K562 (cell line): ENCODE measurements at regions not wholly inside any gene's neighbourhood (a gene's known extent, or its start where the extent isn't known, plus 50 kb on each side); places are given as distances from the start of the nearest gene placed in this dataset.

Source experiments
- ATAC-seq: fragments of 200-7000 bp; cut with Tn5 transposase; 3 replicates; pipeline ENCODE4 v1.9.1; 2020; ENCODE audit warnings: moderate library complexity
- BruUV-seq: library from RNA; stranded (reverse); fragments of 400-500 nt; replicated peaks from 2 replicates; lab custom pipeline; 2021; lab: Mats Ljungman, UMichigan
- CTCF ChIA-PET: fragments of 300-600 bp; formaldehyde crosslinking; extraction: SDS; loops from one replicate; lab custom pipeline; 2021; ENCODE audit warnings: low intra/inter-chr PET ratio; lab: Yijun Ruan, JAX
- POLR2A ChIA-PET: fragments of 300-600, 350-650 bp; sonication (Branson Sonifier 250); formaldehyde crosslinking; extraction: SDS; loops from one replicate; lab custom pipeline; 2021; ENCODE audit warnings: antibody characterized with exemption, inconsistent platforms; lab: Yijun Ruan, JAX
- DNase-seq, 4 experiments: peaks; one replicate each; pipeline versions ENCODE4 v3.0.0 to v3.0.0-alpha.2; 2011 to 2018; ENCODE audit warnings: low spot score in 3 of 4, mixed read lengths in 3 of 4; ENCODE audit errors: extremely low read depth in 1 of 4
- FAIRE-seq: peaks from 2 replicates; lab custom pipeline; 2011; peaks lifted over from hg19 to GRCh38; lab: Jason Lieb, UNC
- H2AFZ ChIP-seq: 2 replicates; pipeline ENCODE4 v1.6.0; 2011; ENCODE audit warnings: low read depth, low read length, control low read depth, inconsistent platforms
- H3K27ac ChIP-seq: fragments of 200-600 bp; 3 replicates; pipeline ENCODE4 v1.8.0; 2011; ENCODE audit warnings: low read depth, mild to moderate bottlenecking, control low read depth, inconsistent platforms, low read length, moderate library complexity, mixed read lengths; ENCODE audit errors: extremely low read depth
- H3K27me3 ChIP-seq, 2 experiments: fragments of 300-600 bp in 1 of 2; 2 replicates in 1 of 2; 3 replicates in 1 of 2; pipeline versions ENCODE4 v1.6.0 to v1.8.0; 2011; ENCODE audit warnings: inconsistent platforms in 2 of 2, low read length in 2 of 2, mild to moderate bottlenecking in 1 of 2, mixed read lengths in 1 of 2, moderate library complexity in 1 of 2; ENCODE audit not compliant: control insufficient read depth in 2 of 2, insufficient read depth in 2 of 2
- H3K36me3 ChIP-seq: fragments of 300-600 bp; 3 replicates; pipeline ENCODE4 v1.8.0; 2011; ENCODE audit warnings: mild to moderate bottlenecking, low read length, inconsistent platforms; ENCODE audit not compliant: control insufficient read depth, insufficient read depth
- H3K4me1 ChIP-seq, 2 experiments: fragments of 200-600 bp in 1 of 2; replicated peaks in 1 of 2; 2 replicates in 1 of 2; 3 replicates in 1 of 2; pipeline versions ENCODE4 v1.5.1 to v1.8.0; 2011; ENCODE audit warnings: inconsistent platforms in 2 of 2, low read length in 2 of 2, mild to moderate bottlenecking in 1 of 2, mixed read lengths in 1 of 2, moderate library complexity in 1 of 2; ENCODE audit not compliant: control insufficient read depth in 2 of 2, insufficient read depth in 2 of 2
- H3K4me2 ChIP-seq: 2 replicates; pipeline ENCODE4 v1.6.1; 2011; ENCODE audit warnings: low read length, control low read depth, inconsistent platforms, mixed read lengths; ENCODE audit not compliant: insufficient read depth
- H3K4me3 ChIP-seq: fragments of 200-600 bp; sonication (generic), shearing (Covaris generic); 2 replicates; pipeline ENCODE4 v1.5.1; 2016; ENCODE audit warnings: control low read depth, inconsistent platforms
- H3K79me2 ChIP-seq: fragments of 200-600 bp; 3 replicates; pipeline ENCODE4 v1.8.0; 2011; ENCODE audit warnings: low read length, inconsistent platforms; ENCODE audit not compliant: control insufficient read depth, insufficient read depth
- H3K9ac ChIP-seq, 2 experiments: 2 replicates each; pipeline versions ENCODE4 v1.6.0 to v1.6.1; 2011; ENCODE audit warnings: low read depth in 2 of 2, low read length in 2 of 2, control low read depth in 1 of 2, inconsistent platforms in 1 of 2, mild to moderate bottlenecking in 1 of 2, mixed read lengths in 1 of 2; ENCODE audit not compliant: insufficient read depth in 1 of 2
- H3K9me1 ChIP-seq: one replicate; pipeline ENCODE4 v1.6.0; 2011; ENCODE audit warnings: inconsistent platforms, mild to moderate bottlenecking, low read length, moderate library complexity; ENCODE audit not compliant: control insufficient read depth, insufficient read depth
- H3K9me3 ChIP-seq: replicated peaks from 2 replicates; pipeline ENCODE4 v1.5.1; 2011; ENCODE audit warnings: low read depth, low read length, inconsistent platforms; ENCODE audit not compliant: control insufficient read depth, insufficient read depth
- H4K20me1 ChIP-seq: replicated peaks from 2 replicates; pipeline ENCODE4 v1.6.1; 2011; ENCODE audit warnings: low read length, inconsistent platforms, mixed read lengths; ENCODE audit not compliant: control insufficient read depth, insufficient read depth
- BHLHE40 ChIP-seq: IDR thresholded peaks from 2 replicates; pipeline ENCODE4 v1.6.1; 2011; ENCODE audit warnings: low read length, improper control_type of control experiment
- CHD1 ChIP-seq: fragments of 200-600 bp; sonication (generic); IDR thresholded peaks from one replicate; pipeline ENCODE4 v1.6.1; 2012; ENCODE audit warnings: mild to moderate bottlenecking, moderate library complexity, low read length, inconsistent platforms
- IFI16 ChIP-seq: fragments of 250-450 bp; sonication (Bioruptor Pico); IDR thresholded peaks from 2 replicates; pipeline ENCODE4 v2.1.2; 2022; ENCODE audit warnings: mild to moderate bottlenecking, inconsistent platforms
- PRPF4 ChIP-seq: fragments of 200-400 bp; formaldehyde crosslinking; IDR thresholded peaks from one replicate; pipeline ENCODE4 v1.6.1; 2017; ENCODE audit warnings: low read length, low read depth, mild to moderate bottlenecking; ENCODE audit not compliant: insufficient read depth, poor library complexity, severe bottlenecking
- SMARCA4 ChIP-seq: fragments of 450-650 bp; IDR thresholded peaks from 2 replicates; pipeline ENCODE4 v1.6.1; 2016
- TRIM24 ChIP-seq, 2 experiments: fragments of 450-650 bp; IDR thresholded peaks; 2 replicates each; pipeline ENCODE4 v1.6.1; 2016
- ZNF184 ChIP-seq: sonication (generic); formaldehyde crosslinking; IDR thresholded peaks from 2 replicates; pipeline ENCODE4 v1.5.0; 2020; ENCODE audit warnings: missing genetic modification reagents
- ZNF318 ChIP-seq, 2 experiments: fragments of 450-650 bp; IDR thresholded peaks; 2 replicates each; pipeline ENCODE4 v1.6.1; 2016; ENCODE audit warnings: mild to moderate bottlenecking in 2 of 2, borderline replicate concordance in 1 of 2, low read depth in 1 of 2, moderate library complexity in 1 of 2
- ZNF644 ChIP-seq: fragments of 200-800 bp; sonication (Bioruptor generic); IDR thresholded peaks from 2 replicates; pipeline ENCODE4 v1.6.1; 2016; ENCODE audit warnings: low read depth, missing genetic modification characterization, missing compliant biosample characterization
- WGBS: fragments of 100-300 bp; shearing (Covaris generic); methylation state at CpG from one replicate; pipeline ENCODE4 v1.1.6; 2016; ENCODE audit warnings: low coverage, mixed read lengths; ENCODE audit not compliant: insufficient coverage; ENCODE audit errors: missing lambda C conversion rate; 5-methylcytosine and 5-hydroxymethylcytosine counted together
- in situ Hi-C: fragments of 300-500 bp; cut with MboI; formaldehyde crosslinking; loops from 4 replicates; pipeline ENCODE4 v1.15.0; 2018; ENCODE audit warnings: inconsistent platforms, mixed read lengths
- intact Hi-C: fragments of 100-400 bp; cut with micrococcal nuclease; formaldehyde crosslinking; loops from 2 replicates; pipeline ENCODE4 v1.14.2; 2022

GRCh38 chr2:104502901-104503300, 351.0 kb upstream of the POU3F3 start:
- BruUV-seq: no TSS peak
- no peaks in the 10 kb centered on the region for H3K27me3 ChIP-seq
- no peak overlapping the region for H3K4me3 ChIP-seq
- ATAC-seq (no peak), DNase-seq (no peak), FAIRE-seq (no peak)
- no peaks in the 10 kb centered on the region for H3K9me3 ChIP-seq
- TF ChIP-seq CHD1 (no peak), PRPF4 (no peak), BHLHE40 (no peak), IFI16 (CRISPR knock-in tag) (no peak), TRIM24 (IDR thresholded peaks at IDR 0.05) (no peak), ZNF184 (CRISPR knock-in tag) (no peak)
- no peaks in the 10 kb centered on the region for H3K79me2 ChIP-seq
- in situ Hi-C loops (no loop called here), intact Hi-C loops (no loop called here)
- POLR2A ChIA-PET: no interaction called here
- CTCF ChIA-PET: no interaction called here
- H3K9ac ChIP-seq: no peak overlapping the region
- no peaks in the 10 kb centered on the region for H4K20me1 ChIP-seq
- H3K9me1 ChIP-seq: no peaks in the 10 kb centered on the region
- H3K36me3 ChIP-seq: no peaks in the 10 kb centered on the region
- H3K27ac ChIP-seq: no peak overlapping the region
- no peaks in the 10 kb centered on the region for H3K4me1 ChIP-seq
- no peak overlapping the region for H3K4me2 ChIP-seq
- 1% methylated on average over 7 of the region's 7 CpGs for WGBS
- no peak overlapping the region for H2AFZ ChIP-seq

- Histone ChIP-seq H4K20me1 (no peaks in the 10 kb centered on the region), H3K9me1 (no peaks in the 10 kb centered on the region), H3K27ac (no peak overlapping the region), H3K4me1 (no peaks in the 10 kb centered on the region), H3K36me3 (no peaks in the 10 kb centered on the region), H3K9ac (no peak overlapping the region), H3K79me2 (no peaks in the 10 kb centered on the region), H3K27me3 (no peaks in the 10 kb centered on the region), H3K4me3 (no peak overlapping the region), H3K4me2 (no peak overlapping the region), H2AFZ (no peak overlapping the region), H3K9me3 (no peaks in the 10 kb centered on the region)
- ChIA-PET CTCF (no interaction called here), POLR2A (no interaction called here)
- no peak for DNase-seq
- in situ Hi-C loops: no loop called here
- intact Hi-C loops: no loop called here
- FAIRE-seq: no peak
- BruUV-seq: no TSS peak
- under 1% methylated on average over 8 of the region's 8 CpGs for WGBS
- ATAC-seq: no peak
- TF ChIP-seq ZNF644 (tag): no peak
- no peak for TF ChIP-seq SMARCA4
- no peak for TF ChIP-seq ZNF318 (IDR thresholded peaks at IDR 0.05; ENCODE audit: borderline replicate concordance in 1 of 2, low read depth in 1 of 2)
These were observed 349.4 kb upstream of the POU3F3 start for GRCh38 chr2:104504331-104505073.
